ENCODE measurements at regions not wholly inside any gene's neighbourhood (a gene's known extent, or its start where the extent isn't known, plus 50 kb on each side); places are given as distances from the start of the nearest gene placed in this dataset.

- TF ChIP-seq CTCF (IDR thresholded peaks at IDR 0.05) (no peak), POLR2AphosphoS5 (IDR thresholded peaks at IDR 0.05; ENCODE audit: low read depth, low read length) (peak; percentile 89)
Measured at GRCh38 chr15:69987492-69988489, 109.9 kb downstream of the TLE3 start.
